ENCODE measurements at regions not wholly inside any gene's neighbourhood (a gene's known extent, or its start where the extent isn't known, plus 50 kb on each side); places are given as distances from the start of the nearest gene placed in this dataset.

- TF ChIP-seq, protein P1, sequence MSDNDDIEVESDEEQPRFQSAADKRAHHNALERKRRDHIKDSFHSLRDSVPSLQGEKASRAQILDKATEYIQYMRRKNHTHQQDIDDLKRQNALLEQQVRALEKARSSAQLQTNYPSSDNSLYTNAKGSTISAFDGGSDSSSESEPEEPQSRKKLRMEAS (IDR thresholded peaks at IDR 0.05): no peak
- TF ChIP-seq CTCF (IDR thresholded peaks at IDR 0.05; ENCODE audit: low read depth, low read length, missing input control) (no peak), TAF1 (conservative IDR thresholded peaks at IDR 0.05) (no peak), NR2F2 (IDR thresholded peaks at IDR 0.05) (no peak), RAD21 (IDR thresholded peaks at IDR 0.05) (no peak)
- TF ChIP-seq, protein P2, sequence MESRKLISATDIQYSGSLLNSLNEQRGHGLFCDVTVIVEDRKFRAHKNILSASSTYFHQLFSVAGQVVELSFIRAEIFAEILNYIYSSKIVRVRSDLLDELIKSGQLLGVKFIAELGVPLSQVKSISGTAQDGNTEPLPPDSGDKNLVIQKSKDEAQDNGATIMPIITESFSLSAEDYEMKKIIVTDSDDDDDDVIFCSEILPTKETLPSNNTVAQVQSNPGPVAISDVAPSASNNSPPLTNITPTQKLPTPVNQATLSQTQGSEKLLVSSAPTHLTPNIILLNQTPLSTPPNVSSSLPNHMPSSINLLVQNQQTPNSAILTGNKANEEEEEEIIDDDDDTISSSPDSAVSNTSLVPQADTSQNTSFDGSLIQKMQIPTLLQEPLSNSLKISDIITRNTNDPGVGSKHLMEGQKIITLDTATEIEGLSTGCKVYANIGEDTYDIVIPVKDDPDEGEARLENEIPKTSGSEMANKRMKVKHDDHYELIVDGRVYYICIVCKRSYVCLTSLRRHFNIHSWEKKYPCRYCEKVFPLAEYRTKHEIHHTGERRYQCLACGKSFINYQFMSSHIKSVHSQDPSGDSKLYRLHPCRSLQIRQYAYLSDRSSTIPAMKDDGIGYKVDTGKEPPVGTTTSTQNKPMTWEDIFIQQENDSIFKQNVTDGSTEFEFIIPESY (IDR thresholded peaks at IDR 0.05): no peak
Measured at GRCh38 chr3:89783341-89783927, 676.0 kb downstream of the EPHA3 start.
